ENCODE measurements at regions not wholly inside any gene's neighbourhood (a gene's known extent, or its start where the extent isn't known, plus 50 kb on each side); places are given as distances from the start of the nearest gene placed in this dataset.

DNA sequence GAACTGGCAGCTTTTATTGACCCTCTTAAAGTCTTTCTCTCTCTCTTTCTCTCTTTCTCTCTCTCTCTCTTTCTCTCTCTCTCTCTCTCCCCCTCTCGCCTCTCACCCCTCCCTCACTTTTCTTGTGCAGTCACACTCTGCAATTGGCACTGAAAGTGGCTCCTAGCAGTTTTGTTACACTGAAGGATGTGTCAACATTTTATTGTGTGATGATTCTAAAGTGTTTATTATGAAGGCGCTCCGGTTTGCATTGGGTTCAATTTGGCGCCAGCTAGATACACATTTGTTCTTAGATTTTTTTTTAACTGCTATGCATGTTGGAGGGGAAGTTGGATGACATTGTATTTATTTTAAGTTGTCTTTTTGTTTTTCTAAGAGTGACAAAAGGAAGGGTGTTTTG is 64.0 kb upstream of the CHRM3 start:
- no peak for DNase-seq

DNA sequence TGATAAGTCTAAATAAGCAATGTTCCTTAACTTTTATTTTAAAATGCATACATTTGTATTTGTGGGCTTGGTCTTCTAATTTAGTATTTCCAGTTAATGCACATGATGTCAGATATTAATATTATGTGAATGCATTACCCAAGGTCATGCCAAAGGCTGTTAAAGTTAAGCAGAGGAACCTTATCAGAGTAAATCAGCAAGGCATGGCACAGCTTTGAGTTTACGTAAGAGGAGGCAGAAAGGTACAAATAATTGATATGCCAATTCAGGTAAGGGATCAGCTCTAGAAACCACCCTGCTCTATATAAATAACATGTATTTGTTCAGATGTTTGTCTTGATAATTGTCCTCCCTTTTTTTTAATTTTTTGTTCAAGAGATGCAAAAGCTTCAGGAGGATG is 64.5 kb upstream of the CHRM3 start:
- no peak for DNase-seq

DNA sequence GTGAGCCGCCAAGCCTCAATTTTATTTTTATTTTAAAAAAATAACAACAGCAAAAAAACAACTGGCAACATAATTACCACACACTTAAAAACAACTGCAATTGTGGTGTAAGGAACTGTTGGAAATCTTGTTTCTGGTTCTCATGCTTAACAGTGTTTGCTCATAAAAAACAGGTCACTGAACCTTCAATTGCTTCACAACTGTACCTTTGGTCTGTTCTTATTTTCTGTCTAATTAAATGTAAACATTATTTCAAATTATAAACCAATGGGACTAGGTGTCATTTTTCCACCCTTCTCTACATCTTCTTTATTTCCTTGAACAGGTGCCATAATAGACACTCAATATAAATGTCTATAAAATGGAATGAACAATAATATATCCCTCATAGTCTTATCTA is 68.4 kb upstream of the CHRM3 start:
- no peak for DNase-seq

DNA sequence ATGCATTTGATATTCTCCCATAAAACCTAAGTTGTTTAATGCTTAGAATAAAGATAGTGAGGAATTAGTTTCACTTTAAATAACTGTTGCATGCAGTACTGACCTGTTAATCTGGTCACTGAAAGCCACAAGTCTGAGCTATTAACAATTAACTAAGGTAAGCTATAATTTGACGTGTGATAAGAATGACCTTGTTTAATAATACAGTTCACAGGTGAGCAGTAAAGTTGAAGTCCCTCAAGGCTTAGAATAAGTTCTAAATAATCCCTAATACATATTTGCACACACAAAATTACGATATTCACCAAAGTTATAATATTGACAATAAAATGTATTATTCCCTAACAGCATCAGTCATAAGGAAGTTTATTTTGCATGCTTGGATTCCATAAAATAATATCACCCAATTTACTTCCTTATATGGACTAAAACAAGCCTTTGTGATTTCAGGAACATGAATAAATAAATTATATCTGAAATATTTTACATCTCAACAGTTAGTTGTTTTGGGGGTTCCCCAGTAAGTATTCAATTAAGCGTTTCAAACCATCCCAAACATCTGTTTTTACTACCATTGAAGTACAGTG is 70.6 kb upstream of the CHRM3 start:
- DNase-seq, result no peak

DNA sequence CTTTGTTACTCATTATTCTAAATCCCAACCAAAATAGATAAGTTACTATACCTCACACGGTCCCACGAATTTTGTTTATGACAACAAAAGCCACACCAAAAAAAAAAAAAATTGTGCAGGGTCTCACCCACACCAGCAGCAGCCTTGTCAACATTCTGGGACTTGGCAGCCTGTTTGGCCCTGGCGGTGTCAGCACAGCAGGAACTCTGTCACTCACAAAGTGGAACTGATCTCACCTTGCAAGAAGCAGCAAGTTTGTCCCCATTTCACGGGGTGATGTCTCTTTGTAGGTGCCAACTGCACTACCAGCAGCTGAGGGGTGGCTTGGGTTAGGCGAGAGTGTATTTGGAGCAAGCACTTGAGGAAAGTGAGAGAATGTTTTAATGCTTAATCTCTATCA is 75.0 kb upstream of the CHRM3 start:
- no peak for DNase-seq

DNA sequence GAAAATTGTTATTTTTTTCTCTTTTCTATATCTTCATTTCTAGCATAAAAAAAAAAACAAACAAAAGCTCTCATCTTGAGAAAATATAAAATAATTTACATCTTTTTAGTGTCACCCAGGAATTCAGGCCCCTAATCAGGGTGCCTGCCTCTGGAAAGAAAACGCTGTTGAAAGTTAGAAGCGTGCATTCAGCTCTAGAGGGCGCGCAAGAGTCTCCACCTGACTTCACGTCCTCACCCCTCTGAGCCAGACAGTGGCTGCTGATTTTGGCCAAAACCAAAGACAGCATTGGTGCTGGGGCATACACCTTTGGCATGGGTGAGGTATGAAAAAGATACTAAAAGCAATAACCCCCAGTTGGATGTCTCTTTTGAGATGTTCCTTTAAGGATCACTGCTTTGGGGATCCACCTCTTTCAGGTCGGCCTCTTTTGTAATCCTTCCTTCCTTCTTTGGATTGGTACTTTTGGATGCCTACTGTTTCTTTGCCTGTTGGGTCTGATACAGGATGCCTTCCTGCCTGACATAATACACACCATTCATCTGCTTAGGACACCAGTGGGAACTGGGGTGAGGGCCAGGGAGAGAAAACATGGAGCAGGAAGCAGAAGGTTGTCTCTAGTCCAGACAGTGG is 77.6 kb upstream of the CHRM3 start:
- DNase-seq, result peak; percentile 4

DNA sequence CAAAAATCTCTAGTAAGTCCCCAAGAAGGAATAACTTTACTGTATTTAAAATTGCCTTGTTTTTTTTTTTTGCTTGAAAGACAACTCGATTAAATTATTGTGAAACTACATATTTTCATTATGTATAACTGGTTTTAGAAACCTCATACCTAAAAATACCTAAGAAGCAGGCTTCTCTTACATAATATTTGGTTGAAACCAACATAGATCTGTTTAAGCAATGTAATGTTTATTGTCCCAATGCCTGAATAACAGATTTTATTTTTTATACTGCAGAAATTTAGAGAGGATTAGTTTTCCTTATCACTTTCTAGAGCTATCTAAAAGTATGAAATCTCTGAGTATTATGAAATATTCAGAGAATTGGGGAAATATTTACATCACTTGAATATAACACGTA is 78.5 kb upstream of the CHRM3 start:
- DNase-seq, result no peak

DNA sequence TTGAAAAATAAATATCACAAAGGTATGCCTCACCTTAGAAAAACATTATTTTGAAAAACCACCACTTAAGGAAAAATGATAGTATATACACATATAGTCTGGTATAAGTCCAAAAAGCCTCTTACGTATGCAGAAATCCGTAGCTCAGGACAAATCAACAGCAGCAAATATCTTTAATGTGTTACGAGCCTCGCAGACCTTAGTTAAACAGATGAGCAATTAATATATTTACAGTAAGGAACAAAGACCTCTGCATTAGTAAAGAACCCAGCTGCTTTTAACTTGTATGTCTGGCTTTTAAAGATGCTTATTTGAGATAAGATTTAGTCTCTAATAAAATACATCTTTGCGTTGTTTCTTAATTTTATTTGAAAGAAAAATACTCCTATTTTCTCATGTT is 79.9 kb upstream of the CHRM3 start:
- no peak for DNase-seq

DNA sequence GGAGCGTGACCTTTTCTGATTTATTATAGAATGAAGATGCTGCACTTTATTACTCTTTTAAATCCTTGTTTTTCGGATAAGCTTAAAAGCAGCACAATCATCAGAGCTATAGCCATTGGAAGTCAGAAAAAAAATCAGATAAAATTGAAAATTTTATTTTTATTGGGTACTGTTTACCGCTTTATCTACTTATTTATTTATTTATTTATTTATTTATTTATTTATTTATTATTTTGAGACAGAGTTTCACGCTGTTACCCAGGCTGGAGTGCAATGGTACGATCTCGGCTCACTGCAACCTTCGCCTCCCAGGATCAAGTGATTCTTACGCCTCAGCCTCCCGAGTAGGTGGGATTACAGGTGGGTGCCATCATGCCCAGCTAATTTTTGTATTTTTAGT is 83.1 kb upstream of the CHRM3 start:
- no peak for DNase-seq

DNA sequence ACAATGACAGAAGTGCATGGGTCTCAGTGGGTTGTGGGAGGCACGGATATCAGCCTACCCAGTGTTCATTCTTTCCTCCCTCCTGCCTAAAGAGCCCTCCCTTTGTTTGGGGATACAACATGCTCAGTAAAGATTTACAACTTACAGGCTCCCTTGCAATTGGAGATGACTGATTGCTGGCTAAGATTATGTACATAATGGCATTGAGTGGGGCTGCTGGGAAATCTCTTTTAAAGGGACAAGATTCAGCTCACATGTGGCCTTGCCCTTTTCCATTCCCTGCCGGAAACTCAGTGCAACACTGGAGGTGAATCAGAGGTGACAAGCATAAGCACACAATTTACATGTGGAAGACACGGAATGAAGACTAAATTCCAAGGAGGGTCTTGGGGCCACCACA is 83.7 kb upstream of the CHRM3 start:
- no peak for DNase-seq

DNA sequence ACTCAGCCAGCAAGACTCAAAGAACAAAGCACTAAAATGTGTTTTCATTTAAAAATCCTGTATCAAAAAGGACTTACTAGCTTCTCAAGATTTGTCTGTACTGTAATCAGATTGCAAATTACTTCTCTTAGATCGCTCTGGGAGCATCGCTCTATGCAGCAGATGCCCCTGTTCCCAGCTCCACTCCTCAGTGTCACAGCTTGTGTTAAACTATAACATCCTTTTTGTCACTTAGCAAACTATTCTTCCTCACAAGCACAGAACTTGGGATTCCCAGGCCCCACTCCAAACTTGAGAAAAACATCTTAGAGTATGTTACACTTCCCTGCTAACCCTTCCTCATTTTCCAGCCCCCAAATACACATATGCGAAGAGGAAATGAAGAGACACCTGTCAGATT is 85.1 kb upstream of the CHRM3 start:
- DNase-seq, result no peak

DNA sequence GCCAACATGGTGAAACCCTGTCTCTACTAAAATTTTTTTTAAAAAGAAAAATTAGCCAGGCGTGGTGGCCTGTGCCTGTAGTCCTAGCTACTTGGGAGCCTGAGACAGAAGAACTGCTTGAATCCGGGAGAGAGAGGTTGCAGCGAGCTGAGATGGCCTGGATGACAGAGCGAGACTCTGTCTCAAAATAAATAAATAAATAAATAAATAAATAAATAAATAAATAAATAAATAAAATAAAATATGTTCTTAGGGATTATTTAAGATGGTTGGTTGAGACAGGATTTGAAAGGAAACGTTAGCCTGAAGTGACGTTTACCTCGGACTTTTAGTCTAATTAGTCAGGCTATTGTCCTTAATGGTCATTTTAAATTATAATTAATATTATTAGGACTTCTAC is 88.5 kb upstream of the CHRM3 start:
- no peak for DNase-seq

DNA sequence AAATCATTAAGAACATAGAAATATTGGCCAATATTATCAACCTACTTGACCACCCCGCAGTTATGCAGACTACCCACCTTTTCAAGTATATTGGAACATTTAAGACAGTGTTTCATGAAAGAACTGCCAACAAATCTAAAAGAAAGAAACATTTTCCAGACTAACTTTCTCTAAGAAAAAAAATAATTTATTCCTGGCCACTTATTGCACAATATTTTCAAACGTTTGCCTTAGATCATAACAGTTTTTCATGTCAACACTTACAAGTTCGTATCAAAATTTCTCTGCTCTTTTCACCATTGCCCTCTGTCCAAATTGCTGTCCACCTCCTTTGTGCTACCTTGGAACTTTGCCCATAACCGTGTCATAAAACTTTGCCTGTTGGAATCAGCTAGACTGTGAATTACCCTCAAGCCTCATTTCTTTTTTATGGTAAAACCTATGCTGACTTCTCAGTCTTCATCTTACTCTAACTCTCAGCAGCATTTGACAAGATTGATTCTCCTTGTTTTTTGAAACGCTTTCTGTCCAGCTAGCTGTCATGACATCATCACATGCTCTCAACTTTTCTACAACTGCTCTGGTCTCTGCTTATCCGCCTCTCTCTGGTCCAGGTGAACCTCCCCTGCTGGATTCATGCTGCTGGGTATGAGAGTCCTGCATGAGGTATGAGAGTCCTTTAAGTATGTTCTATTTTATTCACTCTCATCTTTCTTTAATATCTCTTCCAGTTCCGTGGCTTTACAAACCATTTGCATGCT is 92.8 kb upstream of the CHRM3 start:
- no peak for DNase-seq

DNA sequence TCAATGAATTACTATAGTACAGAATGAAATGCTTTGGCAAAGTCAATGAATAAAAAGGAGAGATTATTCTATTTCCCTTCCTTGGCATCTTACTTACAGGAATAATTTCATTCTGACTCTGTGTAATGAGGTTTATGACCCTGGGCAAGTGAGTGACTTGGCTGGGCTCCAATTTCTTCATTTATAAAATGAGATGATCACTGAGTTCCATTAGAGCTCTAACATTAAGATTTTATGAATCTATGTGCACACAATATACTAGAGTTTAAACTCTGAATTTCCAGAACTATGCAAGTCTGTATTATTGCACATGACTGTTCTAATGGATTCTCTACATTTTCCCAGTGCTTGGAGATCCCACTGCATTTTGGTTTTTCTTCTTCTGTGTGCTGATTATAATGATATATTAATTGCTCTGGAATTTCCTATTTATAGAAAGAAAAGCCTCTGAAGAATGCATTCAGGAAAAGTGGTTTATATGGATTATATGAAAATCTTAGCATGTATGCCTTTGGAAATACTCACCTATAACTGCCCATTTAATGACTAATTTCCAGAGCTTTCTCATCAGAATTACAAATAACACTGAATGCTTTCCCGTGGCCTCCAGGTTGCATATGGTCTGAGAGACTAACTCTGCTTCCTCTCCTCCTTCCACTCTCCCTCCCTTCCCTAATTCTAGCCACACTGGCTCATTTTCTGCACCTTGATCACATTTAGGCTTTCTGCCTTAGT is 97.4 kb upstream of the CHRM3 start:
- no peak for DNase-seq

DNA sequence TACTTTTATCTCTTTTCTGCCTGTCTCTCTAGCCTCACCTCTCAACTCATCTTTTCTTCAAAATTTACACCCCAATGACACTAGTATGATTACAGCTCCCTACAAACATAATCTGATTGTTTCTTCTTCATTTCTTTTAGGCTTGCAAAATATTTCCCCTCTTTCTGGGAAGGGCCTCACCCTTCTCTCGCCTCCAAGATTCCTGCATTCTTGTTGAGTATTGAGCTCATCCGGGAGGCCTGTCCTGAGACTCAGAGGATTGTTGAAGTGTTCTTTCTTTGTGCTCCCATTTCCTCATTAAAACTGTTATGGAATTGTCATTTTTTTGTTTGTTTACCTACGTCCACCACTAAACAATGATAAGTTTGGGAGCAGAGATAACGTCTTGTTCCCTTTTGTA is 99.1 kb upstream of the CHRM3 start:
- DNase-seq, result no peak

DNA sequence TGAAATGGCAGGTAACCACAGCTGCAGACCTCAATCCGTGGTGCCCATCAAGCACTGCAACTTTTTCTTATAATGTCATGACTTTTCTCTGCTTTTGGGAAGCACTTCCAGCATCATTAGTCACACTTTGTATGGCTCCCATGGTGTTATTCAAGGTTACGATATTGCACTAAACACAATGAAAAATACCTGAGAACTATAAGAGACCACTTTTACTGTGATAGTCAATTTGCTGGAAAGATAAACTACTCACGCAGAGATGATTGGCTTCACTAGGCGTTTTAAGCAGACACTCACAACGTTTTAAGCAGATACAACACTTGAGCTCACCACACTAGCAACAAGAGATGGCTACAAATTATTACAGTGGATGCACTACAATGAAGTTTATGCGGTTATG is 103.2 kb upstream of the CHRM3 start:
- DNase-seq, result no peak

DNA sequence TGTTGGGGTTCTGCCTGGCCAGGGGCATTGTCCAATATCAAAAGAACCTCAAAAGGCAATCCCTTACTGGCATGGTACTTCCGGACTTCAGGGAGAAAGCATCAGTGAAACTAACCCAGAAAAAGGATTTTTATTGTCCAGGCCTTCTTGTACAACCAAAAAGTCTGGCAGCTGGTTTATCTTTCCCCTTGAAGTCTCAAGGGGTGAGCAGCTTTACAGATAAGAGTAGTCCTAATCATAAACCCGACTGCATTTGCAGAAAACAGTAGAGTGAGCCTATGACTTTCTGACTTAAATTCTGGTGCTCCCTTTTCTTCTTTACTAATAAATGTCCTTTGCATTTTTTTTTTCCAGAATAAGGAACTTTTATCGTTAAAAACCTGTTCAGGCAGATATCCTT is 104.0 kb upstream of the CHRM3 start:
- no peak for DNase-seq

DNA sequence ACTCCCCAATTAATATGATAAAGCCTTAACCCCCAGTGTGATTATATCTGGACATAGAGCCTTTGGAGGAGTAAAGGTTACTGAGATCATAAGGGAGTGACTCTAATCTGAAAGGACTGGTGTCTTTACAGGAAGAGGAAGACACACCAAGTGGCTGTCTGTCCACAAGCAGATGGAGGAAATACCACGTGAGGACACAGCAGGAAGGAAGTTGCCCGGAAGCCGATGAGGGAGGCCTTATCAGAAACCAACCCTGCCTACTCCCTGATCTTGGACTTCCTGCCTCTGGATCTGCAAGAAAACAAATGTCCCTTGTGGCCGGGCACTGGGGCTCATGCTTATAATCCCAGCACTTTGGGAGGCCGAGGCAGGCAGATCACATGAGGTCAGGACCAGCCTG is 110.3 kb upstream of the CHRM3 start:
- DNase-seq, result no peak

DNA sequence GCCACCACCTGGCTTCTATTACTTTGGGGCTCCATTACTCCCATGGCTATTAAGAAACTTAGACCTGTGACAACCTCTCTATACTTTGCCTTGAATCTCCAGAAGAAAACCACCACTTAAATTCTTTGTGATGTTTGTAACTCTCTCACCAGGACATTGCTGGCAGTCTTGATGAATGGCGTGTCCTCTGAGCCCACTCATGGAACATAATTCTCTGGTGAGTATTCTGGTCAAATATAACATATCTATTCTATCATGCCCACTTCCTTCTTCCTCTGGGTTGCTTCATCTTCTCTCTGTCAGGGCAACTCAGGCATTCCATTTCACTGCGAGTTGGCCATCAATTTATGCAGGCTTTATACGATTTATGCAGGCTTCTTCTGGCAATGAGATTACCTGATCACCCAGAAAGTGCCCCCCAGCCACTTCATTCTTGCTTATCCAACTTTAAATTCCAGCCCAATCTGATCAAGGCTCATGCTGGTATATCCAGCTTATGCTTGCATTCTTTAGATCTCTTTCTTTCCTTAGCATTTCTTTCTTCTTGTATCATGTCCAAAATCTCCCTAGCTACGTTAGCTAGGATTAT is 112.0 kb upstream of the CHRM3 start:
- DNase-seq, result no peak

DNA sequence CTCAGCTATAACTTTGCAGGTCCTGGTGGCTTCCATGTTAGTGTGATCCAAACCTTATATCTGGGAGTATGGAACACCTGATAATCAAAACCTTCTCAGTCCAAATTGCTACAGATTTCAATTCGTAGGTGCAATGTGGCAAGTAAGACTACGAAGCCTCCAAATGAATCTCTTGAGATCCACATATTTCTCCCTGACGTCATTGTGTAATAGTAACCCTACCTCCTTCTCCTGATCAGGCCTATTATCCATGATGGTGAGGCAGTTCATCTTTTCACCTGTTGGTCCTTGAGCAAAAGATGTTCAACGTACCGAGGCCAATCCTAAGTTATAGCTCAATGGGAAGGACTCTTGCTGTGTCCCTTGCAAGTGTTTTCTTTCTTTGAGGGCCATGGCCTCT is 115.9 kb upstream of the CHRM3 start:
- DNase-seq, result no peak

DNA sequence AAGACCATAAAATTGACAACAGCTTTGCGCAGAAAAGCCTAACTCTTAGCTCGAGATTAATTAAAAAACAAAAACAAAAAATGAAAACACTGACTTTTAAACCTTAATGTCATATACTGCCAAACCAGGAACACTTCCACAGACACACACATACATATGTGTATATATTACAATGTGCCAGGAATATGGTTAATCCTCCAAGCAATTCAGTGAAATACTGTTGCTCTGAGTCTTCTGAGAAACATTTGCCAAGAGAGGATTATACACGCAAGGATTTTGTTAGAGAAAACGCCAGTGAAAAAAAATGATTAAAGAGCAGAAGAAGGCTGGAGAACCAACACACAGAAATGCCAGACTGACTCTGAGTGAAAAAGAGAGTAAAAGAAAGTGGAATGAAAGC is 116.7 kb upstream of the CHRM3 start:
- no peak for DNase-seq

DNA sequence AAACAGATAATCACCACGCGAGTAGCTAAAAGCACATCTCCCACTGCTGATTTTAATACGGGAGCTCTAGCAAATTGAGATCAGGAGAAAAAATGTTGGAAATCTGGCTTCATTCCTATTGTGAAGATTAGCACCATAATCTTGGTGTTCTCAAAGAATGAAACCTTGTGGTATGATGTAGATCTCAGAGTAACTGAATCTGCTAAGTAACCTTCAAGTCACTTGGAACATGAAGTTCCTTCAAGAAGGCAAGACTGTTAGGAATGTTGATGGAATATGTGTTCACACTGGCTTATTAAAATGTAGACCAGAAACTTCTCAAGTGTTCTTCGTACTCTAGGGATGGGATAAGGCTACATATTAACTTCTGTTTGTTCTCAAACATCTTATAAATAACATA is 117.4 kb upstream of the CHRM3 start:
- DNase-seq, result no peak

DNA sequence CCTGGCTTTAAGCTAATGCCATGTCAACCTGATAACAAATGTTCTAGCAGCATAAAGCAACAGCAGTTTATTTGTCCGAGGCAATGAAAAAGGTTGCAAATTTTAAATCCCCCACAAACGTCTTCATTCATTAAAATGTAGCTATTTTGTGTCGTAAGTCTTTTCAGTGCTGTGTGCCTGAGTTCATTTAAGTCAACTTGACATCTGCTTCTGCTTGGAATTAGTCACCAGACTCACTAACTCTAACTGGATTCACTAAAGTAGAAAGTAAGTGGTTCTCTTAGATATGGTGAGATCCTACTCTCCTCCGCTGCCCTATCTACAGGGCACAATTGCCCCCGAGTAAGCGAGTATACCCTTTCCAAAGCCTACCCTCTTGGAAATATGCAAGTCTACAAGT is 118.4 kb upstream of the CHRM3 start:
- DNase-seq, result no peak

DNA sequence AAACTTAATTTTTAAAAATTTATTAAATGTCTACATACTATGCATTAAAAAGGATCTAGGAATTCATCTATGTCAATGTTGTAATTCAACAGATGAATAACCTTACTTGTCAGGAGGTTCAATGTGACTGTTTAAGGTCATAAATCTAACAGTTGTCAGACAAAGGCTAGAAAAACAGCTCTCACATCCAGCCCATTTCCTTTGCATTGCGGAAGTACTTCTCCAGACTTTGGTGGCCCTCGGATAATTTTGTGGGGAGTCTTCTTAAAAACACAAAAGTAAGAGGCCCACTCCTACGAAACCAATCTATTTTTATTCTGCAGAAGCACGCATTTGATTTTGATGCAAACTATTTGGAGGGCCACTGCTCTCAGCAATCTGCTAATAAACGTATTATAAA is 122.6 kb upstream of the CHRM3 start:
- DNase-seq, result no peak

Data from NCI-H1092 (cell line).